GM19035 (cell line): ENCODE measurements at regions not wholly inside any gene's neighbourhood (a gene's known extent, or its start where the extent isn't known, plus 50 kb on each side); places are given as distances from the start of the nearest gene placed in this dataset.
"Not testable (repeated sequence)": the region's sequence is repeated elsewhere in the genome, so short reads cannot be mapped to it uniquely, and the experiment has no call there.

Source experiments
- ATAC-seq: cut with Tn5 transposase; IDR thresholded peaks from one replicate; pipeline ENCODE4 v1.9.1; 2021; ENCODE audit not compliant: unreplicated experiment

- no peak for ATAC-seq
Measured at GRCh38 chr7:43042302-43042701, 70.1 kb upstream of the HECW1 start.

GRCh38 chr7:43044511-43044910 is 67.9 kb upstream of the HECW1 start:
- ATAC-seq, result no peak

GRCh38 chr7:43054052-43054722 is 58.3 kb upstream of the HECW1 start:
- no peak for ATAC-seq

- no peak for ATAC-seq
Measured at GRCh38 chr7:43057141-43057540, 55.3 kb upstream of the HECW1 start.

- peak; percentile 45 for ATAC-seq
Measured at GRCh38 chr7:43058271-43059066, 54.0 kb upstream of the HECW1 start.

- not testable (repeated sequence) for ATAC-seq
Measured at GRCh38 chr7:43059067-43059600, 53.3 kb upstream of the HECW1 start.
